ENCODE measurements at regions not wholly inside any gene's neighbourhood (a gene's known extent, or its start where the extent isn't known, plus 50 kb on each side); places are given as distances from the start of the nearest gene placed in this dataset.

DNA sequence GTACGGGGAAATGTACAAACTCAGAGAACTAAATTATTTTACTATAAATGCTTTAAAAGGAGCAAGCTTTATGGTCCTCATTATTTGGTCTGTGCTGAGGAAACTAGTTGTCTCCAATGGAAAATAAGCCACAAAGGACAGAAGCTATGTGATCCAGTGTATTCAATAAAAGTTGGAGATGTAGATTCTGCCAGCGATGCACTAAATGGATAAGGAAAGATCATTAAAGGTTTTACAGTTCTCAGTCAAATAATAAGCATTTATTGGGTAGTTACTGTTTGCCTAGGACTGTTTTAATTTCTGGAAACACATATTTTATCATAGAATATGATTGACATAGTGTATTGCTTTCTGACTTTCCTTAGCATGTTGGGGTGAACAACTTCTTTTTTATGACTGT lies 458.9 kb upstream of the STXBP6 start:
- TF ChIP-seq, protein P1, sequence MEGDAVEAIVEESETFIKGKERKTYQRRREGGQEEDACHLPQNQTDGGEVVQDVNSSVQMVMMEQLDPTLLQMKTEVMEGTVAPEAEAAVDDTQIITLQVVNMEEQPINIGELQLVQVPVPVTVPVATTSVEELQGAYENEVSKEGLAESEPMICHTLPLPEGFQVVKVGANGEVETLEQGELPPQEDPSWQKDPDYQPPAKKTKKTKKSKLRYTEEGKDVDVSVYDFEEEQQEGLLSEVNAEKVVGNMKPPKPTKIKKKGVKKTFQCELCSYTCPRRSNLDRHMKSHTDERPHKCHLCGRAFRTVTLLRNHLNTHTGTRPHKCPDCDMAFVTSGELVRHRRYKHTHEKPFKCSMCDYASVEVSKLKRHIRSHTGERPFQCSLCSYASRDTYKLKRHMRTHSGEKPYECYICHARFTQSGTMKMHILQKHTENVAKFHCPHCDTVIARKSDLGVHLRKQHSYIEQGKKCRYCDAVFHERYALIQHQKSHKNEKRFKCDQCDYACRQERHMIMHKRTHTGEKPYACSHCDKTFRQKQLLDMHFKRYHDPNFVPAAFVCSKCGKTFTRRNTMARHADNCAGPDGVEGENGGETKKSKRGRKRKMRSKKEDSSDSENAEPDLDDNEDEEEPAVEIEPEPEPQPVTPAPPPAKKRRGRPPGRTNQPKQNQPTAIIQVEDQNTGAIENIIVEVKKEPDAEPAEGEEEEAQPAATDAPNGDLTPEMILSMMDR (IDR thresholded peaks at IDR 0.05; ENCODE audit: poor library complexity, severe bottlenecking): no peak
- TF ChIP-seq EZH2 (IDR thresholded peaks at IDR 0.05; ENCODE audit: borderline replicate concordance, insufficient read depth, low read length, poor library complexity, severe bottlenecking) (no peak), POLR2AphosphoS5 (IDR thresholded peaks at IDR 0.05) (no peak), EP300 (conservative IDR thresholded peaks at IDR 0.05; ENCODE audit: poor library complexity, severe bottlenecking) (no peak), MXI1 (conservative IDR thresholded peaks at IDR 0.05; ENCODE audit: poor library complexity, severe bottlenecking) (no peak), SMC3 (conservative IDR thresholded peaks at IDR 0.05; ENCODE audit: poor library complexity) (no peak)
- TF ChIP-seq, protein P2, sequence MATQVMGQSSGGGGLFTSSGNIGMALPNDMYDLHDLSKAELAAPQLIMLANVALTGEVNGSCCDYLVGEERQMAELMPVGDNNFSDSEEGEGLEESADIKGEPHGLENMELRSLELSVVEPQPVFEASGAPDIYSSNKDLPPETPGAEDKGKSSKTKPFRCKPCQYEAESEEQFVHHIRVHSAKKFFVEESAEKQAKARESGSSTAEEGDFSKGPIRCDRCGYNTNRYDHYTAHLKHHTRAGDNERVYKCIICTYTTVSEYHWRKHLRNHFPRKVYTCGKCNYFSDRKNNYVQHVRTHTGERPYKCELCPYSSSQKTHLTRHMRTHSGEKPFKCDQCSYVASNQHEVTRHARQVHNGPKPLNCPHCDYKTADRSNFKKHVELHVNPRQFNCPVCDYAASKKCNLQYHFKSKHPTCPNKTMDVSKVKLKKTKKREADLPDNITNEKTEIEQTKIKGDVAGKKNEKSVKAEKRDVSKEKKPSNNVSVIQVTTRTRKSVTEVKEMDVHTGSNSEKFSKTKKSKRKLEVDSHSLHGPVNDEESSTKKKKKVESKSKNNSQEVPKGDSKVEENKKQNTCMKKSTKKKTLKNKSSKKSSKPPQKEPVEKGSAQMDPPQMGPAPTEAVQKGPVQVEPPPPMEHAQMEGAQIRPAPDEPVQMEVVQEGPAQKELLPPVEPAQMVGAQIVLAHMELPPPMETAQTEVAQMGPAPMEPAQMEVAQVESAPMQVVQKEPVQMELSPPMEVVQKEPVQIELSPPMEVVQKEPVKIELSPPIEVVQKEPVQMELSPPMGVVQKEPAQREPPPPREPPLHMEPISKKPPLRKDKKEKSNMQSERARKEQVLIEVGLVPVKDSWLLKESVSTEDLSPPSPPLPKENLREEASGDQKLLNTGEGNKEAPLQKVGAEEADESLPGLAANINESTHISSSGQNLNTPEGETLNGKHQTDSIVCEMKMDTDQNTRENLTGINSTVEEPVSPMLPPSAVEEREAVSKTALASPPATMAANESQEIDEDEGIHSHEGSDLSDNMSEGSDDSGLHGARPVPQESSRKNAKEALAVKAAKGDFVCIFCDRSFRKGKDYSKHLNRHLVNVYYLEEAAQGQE (IDR thresholded peaks at IDR 0.05; ENCODE audit: borderline replicate concordance): no peak
